ENCODE measurements at regions not wholly inside any gene's neighbourhood (a gene's known extent, or its start where the extent isn't known, plus 50 kb on each side); places are given as distances from the start of the nearest gene placed in this dataset.
"Not testable (repeated sequence)": the region's sequence is repeated elsewhere in the genome, so short reads cannot be mapped to it uniquely, and the experiment has no call there.

- Histone ChIP-seq H3K36me3 (no peaks in the 10 kb centered on the region), H3K27ac (no peak overlapping the region), H3K4me3 (ENCODE audit: low read depth, low read length) (no peak overlapping the region), H3K27me3 (ENCODE audit: insufficient read depth, low read depth, severe bottlenecking) (no peaks in the 10 kb centered on the region), H3K9me3 (ENCODE audit: severe bottlenecking) (no peaks in the 10 kb centered on the region)
- DNase-seq: no peak
- no peak for TF ChIP-seq CTCF (IDR thresholded peaks at IDR 0.05; ENCODE audit: low read depth, low read length)
Measured at GRCh38 chr10:65065278-65065677, 1544.1 kb downstream of the REEP3 start.

- no peaks in the 10 kb centered on the region for H3K36me3 ChIP-seq
- H3K9me3 ChIP-seq (ENCODE audit: severe bottlenecking): peaks cover 14% of the 10 kb centered on the region
- no peaks in the 10 kb centered on the region for H3K27me3 ChIP-seq (ENCODE audit: insufficient read depth, low read depth, severe bottlenecking)
- no peak for TF ChIP-seq CTCF (IDR thresholded peaks at IDR 0.05; ENCODE audit: low read depth, low read length)
- no peak for DNase-seq
- no peak overlapping the region for H3K27ac ChIP-seq
- no peak overlapping the region for H3K4me3 ChIP-seq (ENCODE audit: low read depth, low read length)
Measured at GRCh38 chr10:65083222-65083621, 1562.0 kb downstream of the REEP3 start.

- no peak for TF ChIP-seq CTCF (IDR thresholded peaks at IDR 0.05; ENCODE audit: low read depth, low read length)
- no peaks in the 10 kb centered on the region for H3K9me3 ChIP-seq (ENCODE audit: severe bottlenecking)
- H3K27ac ChIP-seq: no peak overlapping the region
- no peak for DNase-seq
- H3K4me3 ChIP-seq (ENCODE audit: low read depth, low read length): no peak overlapping the region
- no peaks in the 10 kb centered on the region for H3K36me3 ChIP-seq
- H3K27me3 ChIP-seq (ENCODE audit: insufficient read depth, low read depth, severe bottlenecking): no peaks in the 10 kb centered on the region
Measured at GRCh38 chr10:65090991-65091390, 1569.8 kb downstream of the REEP3 start.

- H3K9me3 ChIP-seq (ENCODE audit: severe bottlenecking): no peaks in the 10 kb centered on the region
- no peak for TF ChIP-seq CTCF (IDR thresholded peaks at IDR 0.05; ENCODE audit: low read depth, low read length)
- no peak overlapping the region for H3K4me3 ChIP-seq (ENCODE audit: low read depth, low read length)
- H3K27me3 ChIP-seq (ENCODE audit: insufficient read depth, low read depth, severe bottlenecking): no peaks in the 10 kb centered on the region
- H3K27ac ChIP-seq: no peak overlapping the region
- DNase-seq: no peak
- no peaks in the 10 kb centered on the region for H3K36me3 ChIP-seq
Measured at GRCh38 chr10:65100146-65100545, 1578.9 kb downstream of the REEP3 start.

- not testable (repeated sequence) for H3K4me3 ChIP-seq (ENCODE audit: low read depth, low read length); H3K36me3 ChIP-seq; DNase-seq; H3K27me3 ChIP-seq (ENCODE audit: insufficient read depth, low read depth, severe bottlenecking); H3K9me3 ChIP-seq (ENCODE audit: severe bottlenecking); H3K27ac ChIP-seq
Measured at GRCh38 chr10:65100881-65101280, 1579.7 kb downstream of the REEP3 start.

- Histone ChIP-seq H3K9me3 (ENCODE audit: severe bottlenecking) (no peaks in the 10 kb centered on the region), H3K36me3 (no peaks in the 10 kb centered on the region), H3K4me3 (ENCODE audit: low read depth, low read length) (no peak overlapping the region), H3K27me3 (ENCODE audit: insufficient read depth, low read depth, severe bottlenecking) (no peaks in the 10 kb centered on the region), H3K27ac (no peak overlapping the region)
- no peak for TF ChIP-seq CTCF (IDR thresholded peaks at IDR 0.05; ENCODE audit: low read depth, low read length)
- DNase-seq: no peak
Measured at GRCh38 chr10:65110009-65110408, 1588.8 kb downstream of the REEP3 start.

- not testable (repeated sequence) for H3K27ac ChIP-seq; DNase-seq; H3K9me3 ChIP-seq (ENCODE audit: severe bottlenecking); H3K27me3 ChIP-seq (ENCODE audit: insufficient read depth, low read depth, severe bottlenecking); H3K36me3 ChIP-seq; H3K4me3 ChIP-seq (ENCODE audit: low read depth, low read length)
Measured at GRCh38 chr10:65111059-65111458, 1589.9 kb downstream of the REEP3 start.
